B cell (primary cell): ENCODE measurements at regions not wholly inside any gene's neighbourhood (a gene's known extent, or its start where the extent isn't known, plus 50 kb on each side); places are given as distances from the start of the nearest gene placed in this dataset.

Experiments used
- ATAC-seq: fragments of 200-7000 bp; cut with Tn5 transposase; one replicate; pipeline ENCODE4 v1.10.0; 2021; ENCODE audit warnings: low read depth, mild to moderate bottlenecking, moderate number of reproducible peaks, moderate library complexity
- CTCF ChIA-PET: fragments of 350-600 bp; sonication (Branson Sonifier 250); formaldehyde crosslinking; loops from one replicate; lab custom pipeline; 2021; ENCODE audit warnings: antibody characterized with exemption, inconsistent platforms; lab: Charles Lee
- POLR2A ChIA-PET: fragments of 350-600 bp; sonication (Branson Sonifier 250); formaldehyde crosslinking; loops from one replicate; lab custom pipeline; 2021; ENCODE audit warnings: antibody characterized with exemption; lab: Charles Lee
- DNase-seq: peaks from one replicate; pipeline ENCODE4 v3.0.0; 2013
- H2AFZ ChIP-seq: 2 replicates; pipeline ENCODE4 v1.6.1; 2012; ENCODE audit warnings: mild to moderate bottlenecking, low read depth, low read length; ENCODE audit not compliant: insufficient read depth, poor library complexity, severe bottlenecking
- H3K27ac ChIP-seq, 2 donors: 1 replicate in 1 of 2; 2 replicates in 1 of 2; pipeline ENCODE4 v1.5.1; 2012 to 2013; ENCODE audit warnings: low read length in 2 of 2, mild to moderate bottlenecking in 2 of 2, moderate library complexity in 1 of 2
- H3K27me3 ChIP-seq, 4 experiments: fragments of 200-600 bp in 1 of 4; sonication (generic) in 1 of 4; replicated peaks in 1 of 4; 1 replicate in 2 of 4; 2 replicates in 2 of 4; pipeline versions ENCODE4 v1.6.1 to v1.7.0; 2013 to 2016; ENCODE audit warnings: low read length in 3 of 4, mild to moderate bottlenecking in 2 of 4, mixed read lengths in 1 of 4, moderate library complexity in 1 of 4; ENCODE audit not compliant: insufficient read depth in 4 of 4, control insufficient read depth in 3 of 4; ENCODE audit errors: control extremely low read depth in 1 of 4
- H3K36me3 ChIP-seq, 2 experiments: replicated peaks in 1 of 2; 1 replicate in 1 of 2; 2 replicates in 1 of 2; pipeline versions ENCODE4 v1.6.1 to v1.7.1; 2013; ENCODE audit warnings: low read length in 1 of 2; ENCODE audit not compliant: insufficient read depth in 2 of 2, control insufficient read depth in 1 of 2; ENCODE audit errors: control extremely low read depth in 1 of 2, extremely low read depth in 1 of 2
- H3K4me1 ChIP-seq, 2 donors: fragments of 200-600 bp in 1 of 2; sonication (generic) in 1 of 2; 1 replicate in 1 of 2; 2 replicates in 1 of 2; pipeline versions ENCODE4 v1.5.1 to v1.6.1; 2013 to 2017; ENCODE audit warnings: low read length in 2 of 2; ENCODE audit not compliant: control insufficient read depth in 2 of 2, insufficient read depth in 2 of 2
- H3K4me2 ChIP-seq: replicated peaks from 2 replicates; pipeline ENCODE3; 2012; ENCODE audit warnings: mild to moderate bottlenecking, low read depth, low read length; ENCODE audit not compliant: poor library complexity, severe bottlenecking
- H3K4me3 ChIP-seq, 5 experiments: fragments of 200-600 bp in 1 of 5; sonication (generic) in 1 of 5; 1 replicate in 3 of 5; 2 replicates in 2 of 5; pipeline versions ENCODE4 v1.5.1 to v1.7.0; 2011 to 2016; ENCODE audit warnings: low read length in 4 of 5, mild to moderate bottlenecking in 4 of 5, low read depth in 2 of 5, control low read depth in 1 of 5, moderate library complexity in 1 of 5; ENCODE audit not compliant: insufficient read depth in 1 of 5; ENCODE audit errors: control extremely low read depth in 1 of 5, extremely low read depth in 1 of 5
- H3K79me2 ChIP-seq: fragments of 200-600 bp; sonication (generic); one replicate; pipeline ENCODE4 v1.6.0; 2016; ENCODE audit warnings: low read length; ENCODE audit not compliant: control insufficient read depth, insufficient read depth
- H3K9ac ChIP-seq: fragments of 200-600 bp; sonication (generic); 2 replicates; pipeline ENCODE4 v1.6.1; 2017; ENCODE audit warnings: mild to moderate bottlenecking, low read length, moderate library complexity
- H3K9me3 ChIP-seq, 3 donors: one replicate each; pipeline versions ENCODE4 v1.6.1 to v1.7.1; 2013; ENCODE audit warnings: low read length in 2 of 3; ENCODE audit not compliant: control insufficient read depth in 2 of 3, insufficient read depth in 1 of 3; ENCODE audit errors: control extremely low read depth in 1 of 3
- H4K20me1 ChIP-seq: 2 replicates; pipeline ENCODE4 v1.6.0; 2012; ENCODE audit warnings: mild to moderate bottlenecking, low read length; ENCODE audit not compliant: insufficient read depth, control insufficient read depth, poor library complexity, severe bottlenecking
- H3K27ac Mint-ChIP-seq: one replicate; pipeline ENCODE4 v1.8.0; 2021; ENCODE audit warnings: mixed read lengths
- H3K27me3 Mint-ChIP-seq: one replicate; pipeline ENCODE4 v1.8.0; 2021; ENCODE audit warnings: mixed read lengths
- H3K4me1 Mint-ChIP-seq: one replicate; pipeline ENCODE4 v1.8.0; 2021; ENCODE audit warnings: mixed read lengths
- H3K4me3 Mint-ChIP-seq: one replicate; pipeline ENCODE4 v1.8.0; 2021; ENCODE audit warnings: mixed read lengths
- H3K9me3 Mint-ChIP-seq: one replicate; pipeline ENCODE4 v1.8.0; 2022; ENCODE audit warnings: mixed read lengths; ENCODE audit not compliant: insufficient read depth
- EZH2 ChIP-seq: IDR thresholded peaks from 2 replicates; pipeline ENCODE4 v1.6.1; 2012; ENCODE audit warnings: borderline replicate concordance, low read depth, mild to moderate bottlenecking, moderate library complexity, low read length; ENCODE audit not compliant: insufficient read depth, poor library complexity, severe bottlenecking
- WGBS: methylation state at CpG from one replicate; pipeline ENCODE4 v1.1.5; 2013; ENCODE audit warnings: missing lambda C conversion rate; ENCODE audit not compliant: insufficient coverage; 5-methylcytosine and 5-hydroxymethylcytosine counted together
- intact Hi-C: fragments of 100-400 bp; cut with micrococcal nuclease; formaldehyde crosslinking; loops from one replicate; pipeline ENCODE4 v1.10.0; 2022
- TF ChIP-seq, protein P1 (sequence below): fragments of 200-600 bp; IDR thresholded peaks from one replicate; pipeline ENCODE4 v1.8.0; 2022; ENCODE audit warnings: antibody characterized with exemption, mild to moderate bottlenecking

DNA sequence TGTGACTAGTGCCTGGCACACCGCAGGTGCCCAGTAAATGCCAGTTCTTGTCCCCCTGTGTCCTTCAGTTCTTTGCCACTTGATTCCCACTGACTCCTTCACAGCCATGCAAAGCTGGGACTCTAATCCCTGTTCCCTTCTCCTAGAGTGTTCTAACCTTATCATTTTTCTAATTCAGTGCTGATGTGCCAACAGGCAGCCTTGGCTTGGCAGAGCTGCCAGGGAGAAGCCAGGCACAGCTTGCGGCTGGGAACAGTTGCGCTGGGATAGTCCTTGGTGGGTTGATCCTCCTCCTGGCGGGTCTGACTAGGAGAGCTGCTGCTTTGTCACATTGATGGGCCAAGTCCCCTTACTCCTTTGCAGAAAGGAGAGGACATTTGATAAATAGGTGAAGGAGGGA, 654.2 kb downstream of the HS3ST4 start:
- Histone ChIP-seq H3K4me2 (no peak overlapping the region), H2AFZ (no peak overlapping the region), H3K27me3 (no peaks in the 10 kb centered on the region), H3K27ac (no peak overlapping the region), H3K9me3 (peaks cover 0 to 7% (median 3%) of the 10 kb centered on the region in 3 donors), H3K4me3 (no peak overlapping the region), H3K79me2 (no peaks in the 10 kb centered on the region), H3K36me3 (no peaks in the 10 kb centered on the region), H3K4me1 (no peaks in the 10 kb centered on the region), H4K20me1 (no peaks in the 10 kb centered on the region), H3K9ac (no peak overlapping the region)
- no peaks in the 10 kb centered on the region for H3K9me3 Mint-ChIP-seq
- DNase-seq = no peak
- ATAC-seq = no peak
- ChIA-PET POLR2A (no interaction called here), CTCF (no interaction called here)
- H3K4me1 Mint-ChIP-seq = no peaks in the 10 kb centered on the region
- intact Hi-C loops = no loop called here
- TF ChIP-seq, protein P1, sequence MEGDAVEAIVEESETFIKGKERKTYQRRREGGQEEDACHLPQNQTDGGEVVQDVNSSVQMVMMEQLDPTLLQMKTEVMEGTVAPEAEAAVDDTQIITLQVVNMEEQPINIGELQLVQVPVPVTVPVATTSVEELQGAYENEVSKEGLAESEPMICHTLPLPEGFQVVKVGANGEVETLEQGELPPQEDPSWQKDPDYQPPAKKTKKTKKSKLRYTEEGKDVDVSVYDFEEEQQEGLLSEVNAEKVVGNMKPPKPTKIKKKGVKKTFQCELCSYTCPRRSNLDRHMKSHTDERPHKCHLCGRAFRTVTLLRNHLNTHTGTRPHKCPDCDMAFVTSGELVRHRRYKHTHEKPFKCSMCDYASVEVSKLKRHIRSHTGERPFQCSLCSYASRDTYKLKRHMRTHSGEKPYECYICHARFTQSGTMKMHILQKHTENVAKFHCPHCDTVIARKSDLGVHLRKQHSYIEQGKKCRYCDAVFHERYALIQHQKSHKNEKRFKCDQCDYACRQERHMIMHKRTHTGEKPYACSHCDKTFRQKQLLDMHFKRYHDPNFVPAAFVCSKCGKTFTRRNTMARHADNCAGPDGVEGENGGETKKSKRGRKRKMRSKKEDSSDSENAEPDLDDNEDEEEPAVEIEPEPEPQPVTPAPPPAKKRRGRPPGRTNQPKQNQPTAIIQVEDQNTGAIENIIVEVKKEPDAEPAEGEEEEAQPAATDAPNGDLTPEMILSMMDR = no peak
- TF ChIP-seq EZH2 = no peak
- H3K27me3 Mint-ChIP-seq = no peaks in the 10 kb centered on the region
- no peak overlapping the region for H3K27ac Mint-ChIP-seq
- WGBS = 92% methylated on average over 4 of the region's 4 CpGs
- H3K4me3 Mint-ChIP-seq = no peak overlapping the region

DNA sequence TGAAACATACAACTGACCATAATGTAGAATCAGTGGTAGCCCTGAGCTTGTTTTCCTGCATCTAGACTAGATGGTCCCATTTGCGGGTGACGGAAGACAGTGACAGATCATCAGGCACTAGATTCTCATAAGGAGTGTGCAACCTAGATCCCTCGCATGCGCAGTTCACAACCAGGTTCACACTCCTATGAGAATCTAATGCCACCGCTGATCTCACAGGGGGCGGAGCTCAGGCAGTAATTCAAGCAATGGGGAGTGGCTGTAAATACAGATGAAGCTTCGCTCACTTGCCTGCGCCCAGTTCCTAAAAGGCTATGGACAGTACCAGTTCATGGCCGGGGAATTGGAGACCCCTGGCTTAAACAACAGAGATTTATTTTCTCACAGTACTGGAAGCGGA, 656.3 kb downstream of the HS3ST4 start:
- Mint-ChIP-seq H3K27me3 (no peaks in the 10 kb centered on the region), H3K4me3 (no peak overlapping the region), H3K9me3 (no peaks in the 10 kb centered on the region), H3K27ac (no peak overlapping the region), H3K4me1 (no peaks in the 10 kb centered on the region)
- H4K20me1 ChIP-seq = no peaks in the 10 kb centered on the region
- no peaks in the 10 kb centered on the region for H3K27me3 ChIP-seq
- no peaks in the 10 kb centered on the region for H3K79me2 ChIP-seq
- no peak overlapping the region for H3K4me3 ChIP-seq
- no peak overlapping the region for H2AFZ ChIP-seq
- H3K27ac ChIP-seq = no peak overlapping the region
- DNase-seq (no peak), ATAC-seq (no peak)
- no peak overlapping the region for H3K4me2 ChIP-seq
- ChIA-PET POLR2A (no interaction called here), CTCF (no interaction called here)
- TF ChIP-seq, protein P1 = no peak
- TF ChIP-seq EZH2 = no peak
- peaks cover 0 to 7% (median 3%) of the 10 kb centered on the region in 3 donors for H3K9me3 ChIP-seq
- no peaks in the 10 kb centered on the region for H3K4me1 ChIP-seq
- H3K36me3 ChIP-seq = no peaks in the 10 kb centered on the region
- intact Hi-C loops = no loop called here
- WGBS = 100% methylated on average over 2 of the region's 10 CpGs
- no peak overlapping the region for H3K9ac ChIP-seq
